GM23248 (cell line): ENCODE measurements at regions not wholly inside any gene's neighbourhood (a gene's known extent, or its start where the extent isn't known, plus 50 kb on each side); places are given as distances from the start of the nearest gene placed in this dataset.

Source experiments
- EZH2 ChIP-seq: fragments of 200-600 bp; sonication (generic); IDR thresholded peaks from 2 replicates; pipeline ENCODE4 v1.6.1; 2018; ENCODE audit warnings: antibody characterized with exemption, mild to moderate bottlenecking; ENCODE audit not compliant: insufficient read depth, poor library complexity, severe bottlenecking
- EZH2phosphoT487 ChIP-seq: fragments of 200-600 bp; sonication (generic); IDR thresholded peaks from 2 replicates; pipeline ENCODE4 v1.6.1; 2018; ENCODE audit warnings: antibody characterized with exemption, moderate library complexity, mild to moderate bottlenecking, low read depth; ENCODE audit not compliant: insufficient read depth

- TF ChIP-seq EZH2 (no peak), EZH2phosphoT487 (no peak)
These were observed 250.4 kb upstream of the SIX2 start for GRCh38 chr2:45259547-45260160.
